NCI-H524 treated with DMSO at 0.1 percent for 48 hours (cell line): ENCODE measurements at regions not wholly inside any gene's neighbourhood (a gene's known extent, or its start where the extent isn't known, plus 50 kb on each side); places are given as distances from the start of the nearest gene placed in this dataset.

Source experiments
- DNase-seq: peaks from one replicate; lab custom pipeline; 2025; lab: John Stamatoyannopoulos, UW

DNA sequence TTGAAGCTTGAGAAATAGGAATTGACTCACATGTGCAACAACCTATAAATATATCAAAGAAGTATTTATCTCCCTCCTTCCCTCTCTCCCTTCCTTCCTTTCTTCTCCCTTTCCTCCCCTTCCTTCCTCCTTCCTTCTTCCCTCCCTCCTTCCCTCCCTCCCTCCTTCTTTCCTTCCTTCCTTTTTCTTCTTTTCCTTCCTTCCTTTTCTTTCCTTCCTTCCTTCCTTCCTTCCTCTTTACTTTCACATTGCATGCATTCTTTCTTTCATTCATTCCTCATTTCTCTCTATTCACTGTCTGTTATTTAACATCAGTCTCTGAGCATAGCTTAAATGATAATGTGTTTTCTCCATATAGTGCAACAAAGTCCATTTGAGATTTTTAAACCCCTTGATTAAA lies 214.2 kb downstream of the CHRM3 start:
- DNase-seq: no peak

GRCh38 chr1:239601108-239601507 lies 214.7 kb downstream of the CHRM3 start:
- DNase-seq: no peak

GRCh38 chr1:239603530-239603929 lies 217.2 kb downstream of the CHRM3 start:
- no peak for DNase-seq

DNA sequence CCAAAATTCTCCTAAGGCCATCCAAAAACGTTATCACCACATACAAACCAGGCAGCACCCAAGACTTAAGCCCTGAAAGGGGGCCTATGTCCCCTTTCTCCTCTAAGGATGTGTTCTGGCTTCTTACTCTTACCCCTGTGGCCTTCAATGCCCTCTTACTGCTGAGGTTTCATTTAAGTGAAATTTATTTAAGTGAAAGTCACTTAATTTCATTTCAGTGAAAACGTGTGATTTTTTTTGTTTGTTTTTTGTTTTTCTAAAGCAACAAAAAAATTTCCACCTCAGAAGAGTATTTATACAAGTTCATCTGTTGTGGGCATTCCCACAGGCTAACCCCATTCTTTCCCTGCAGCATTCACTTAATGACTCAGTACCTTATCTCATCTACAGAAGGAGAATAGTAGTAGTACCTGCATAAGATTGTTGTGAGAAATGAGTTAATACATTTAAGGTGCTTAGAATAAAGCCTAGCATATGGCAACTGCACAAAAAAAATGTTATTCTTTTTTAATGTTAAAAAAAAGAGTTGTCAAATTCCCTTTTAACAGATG lies 220.6 kb downstream of the CHRM3 start:
- DNase-seq: no peak

DNA sequence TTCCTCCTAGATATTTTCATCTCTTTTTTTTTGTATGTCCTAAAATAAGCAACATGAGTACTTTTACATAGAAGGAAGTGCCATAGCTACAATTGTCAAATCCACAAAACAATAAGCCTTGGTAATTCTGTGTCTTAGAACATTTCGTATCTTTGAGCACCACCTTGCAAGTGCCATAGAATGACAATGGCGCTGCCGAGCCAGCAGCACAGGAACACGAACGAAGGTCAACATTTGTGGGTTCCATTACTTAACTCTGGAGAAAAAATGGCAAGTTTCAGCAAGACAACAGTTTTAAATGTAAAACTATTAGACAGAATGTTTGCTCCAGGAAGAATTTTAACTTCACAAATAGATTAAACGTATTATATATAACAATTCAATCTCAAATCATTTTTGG lies 222.1 kb downstream of the CHRM3 start:
- DNase-seq: no peak

GRCh38 chr1:239612379-239612778 lies 226.0 kb downstream of the CHRM3 start:
- DNase-seq: no peak

- no peak for DNase-seq
Measured at GRCh38 chr1:239616673-239617072, 230.3 kb downstream of the CHRM3 start.

DNA sequence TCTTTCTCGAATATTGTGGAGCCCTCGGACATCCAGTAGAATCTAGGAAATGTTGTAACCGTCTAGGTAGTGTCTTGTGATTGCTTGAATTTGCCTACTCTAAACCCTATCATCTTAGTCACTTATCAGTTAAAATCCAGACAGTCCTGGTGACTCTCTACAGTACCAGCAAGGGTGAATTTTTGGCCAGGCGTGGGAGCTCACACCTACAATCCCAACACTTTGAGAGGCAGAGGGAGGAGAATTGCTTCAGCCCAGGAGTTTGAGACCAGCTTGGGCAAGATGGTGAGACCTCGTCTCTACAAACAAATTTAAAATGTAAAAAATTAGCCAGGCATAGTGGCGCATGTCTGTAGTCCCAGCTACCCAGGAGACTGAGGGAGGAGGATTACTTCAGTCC lies 230.9 kb downstream of the CHRM3 start:
- DNase-seq: no peak

GRCh38 chr1:239617731-239618130 lies 231.4 kb downstream of the CHRM3 start:
- DNase-seq: no peak

DNA sequence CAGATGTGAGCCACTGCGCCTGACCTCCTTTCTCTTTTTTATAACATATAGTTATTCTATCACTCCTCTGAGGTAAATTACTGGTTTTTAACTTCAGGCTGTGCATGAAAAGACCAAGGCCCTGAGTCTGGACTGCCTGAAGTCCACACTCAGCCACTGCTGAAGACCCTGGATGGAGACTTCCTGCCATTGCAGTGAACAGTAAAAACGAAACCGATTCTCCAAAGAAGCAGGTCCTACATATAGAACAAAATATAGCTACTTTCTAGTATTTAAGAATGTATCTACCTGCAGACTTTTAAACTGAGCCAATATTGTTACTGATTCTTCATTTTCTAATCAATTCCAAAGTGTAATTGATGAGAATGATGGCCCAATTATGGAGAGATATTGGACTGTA lies 232.8 kb downstream of the CHRM3 start:
- DNase-seq: no peak

DNA sequence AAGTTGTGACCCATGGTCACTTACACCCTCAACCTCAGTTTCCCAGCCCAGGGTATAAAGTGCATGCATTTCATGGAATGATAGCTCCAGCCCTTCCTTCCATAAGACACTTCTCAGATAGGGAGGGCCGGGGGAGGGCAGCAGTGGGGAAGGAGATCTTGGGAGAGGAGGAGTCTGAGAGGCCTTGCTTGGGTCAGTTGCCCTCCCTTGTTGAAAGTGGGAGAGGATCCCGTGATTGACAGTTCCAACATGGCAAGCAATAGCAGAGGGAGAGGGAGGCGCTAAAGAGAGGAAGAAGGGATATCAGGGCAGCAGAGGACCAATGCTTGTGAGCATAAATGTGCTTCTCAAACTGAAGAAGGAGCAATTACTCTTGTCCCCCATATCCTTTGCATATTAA lies 244.4 kb downstream of the CHRM3 start:
- DNase-seq: no peak

- DNase-seq: no peak
Measured at GRCh38 chr1:239633432-239633831, 247.1 kb downstream of the CHRM3 start.

- no peak for DNase-seq
Measured at GRCh38 chr1:239635276-239635675, 248.9 kb downstream of the CHRM3 start.

DNA sequence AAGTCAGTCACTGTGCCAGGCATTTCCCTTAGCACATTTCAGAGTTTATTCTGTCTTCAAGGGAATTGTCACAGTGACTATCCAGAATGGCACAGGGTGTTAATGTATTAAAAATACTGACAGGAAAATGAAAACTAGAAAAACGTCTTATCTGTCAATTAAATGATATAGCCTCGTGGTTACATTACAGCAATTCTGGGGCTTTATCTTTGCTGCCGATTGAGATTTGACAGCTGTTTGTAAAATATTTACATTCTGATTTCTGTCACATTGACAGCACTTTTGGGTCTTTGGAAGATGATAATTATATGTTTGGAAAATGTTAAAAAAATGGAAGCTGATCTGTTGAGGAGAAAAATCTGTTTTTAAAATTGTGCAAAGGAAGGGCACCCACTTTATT lies 250.0 kb downstream of the CHRM3 start:
- DNase-seq: no peak

GRCh38 chr1:239644604-239645003 lies 258.2 kb downstream of the CHRM3 start:
- DNase-seq: no peak

DNA sequence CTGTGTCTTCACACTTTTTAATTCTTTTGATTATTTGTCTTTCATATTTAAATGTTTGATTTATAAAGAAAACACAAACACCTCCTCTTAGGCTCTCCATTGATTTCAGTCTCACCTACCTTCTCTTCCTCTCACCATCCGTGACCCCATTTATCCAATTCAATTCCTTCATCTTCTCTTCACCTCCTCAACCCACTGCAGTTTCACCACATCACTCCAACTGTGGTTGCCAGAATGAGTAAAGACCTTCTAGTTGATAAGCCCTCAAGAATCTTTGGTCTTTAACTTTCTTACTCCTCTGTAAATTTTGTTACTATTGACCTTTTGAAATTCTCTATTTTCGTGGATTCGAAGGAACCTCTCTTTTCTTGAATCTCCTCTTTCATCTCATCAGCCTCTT lies 260.7 kb downstream of the CHRM3 start:
- DNase-seq: no peak

DNA sequence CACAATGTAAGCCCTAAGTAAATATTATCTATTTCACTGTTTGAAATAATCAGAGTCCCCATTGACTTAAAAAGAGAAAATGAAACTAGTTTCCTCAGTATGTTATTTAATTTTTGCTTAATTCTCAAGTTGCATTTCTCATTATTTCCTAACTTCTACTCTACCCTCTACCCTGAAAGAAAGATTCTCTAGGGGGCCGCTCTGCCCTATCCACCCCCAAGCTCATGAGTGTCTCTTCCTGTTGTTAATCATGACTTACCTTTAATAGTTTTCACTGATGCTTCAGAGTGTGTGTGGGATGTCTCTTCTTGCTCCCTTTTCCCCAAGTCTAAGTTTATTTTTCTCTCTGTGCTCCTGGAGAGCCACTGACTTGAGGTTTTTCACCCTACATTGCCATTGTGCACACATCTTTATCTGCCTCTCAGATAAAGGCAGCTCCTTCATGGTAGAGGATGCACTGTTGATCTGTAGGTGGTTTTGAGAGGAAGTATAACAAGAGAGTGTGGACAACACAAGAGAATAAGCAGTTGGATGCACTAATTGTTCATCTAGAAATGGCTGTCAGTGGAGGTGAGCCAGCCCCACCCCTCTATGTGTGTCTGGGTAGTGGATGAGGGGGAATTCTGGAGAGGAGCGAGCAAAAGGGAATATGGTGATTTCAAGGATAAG lies 261.7 kb downstream of the CHRM3 start:
- DNase-seq: no peak

- no peak for DNase-seq
Measured at GRCh38 chr1:239655023-239655422, 268.7 kb downstream of the CHRM3 start.

DNA sequence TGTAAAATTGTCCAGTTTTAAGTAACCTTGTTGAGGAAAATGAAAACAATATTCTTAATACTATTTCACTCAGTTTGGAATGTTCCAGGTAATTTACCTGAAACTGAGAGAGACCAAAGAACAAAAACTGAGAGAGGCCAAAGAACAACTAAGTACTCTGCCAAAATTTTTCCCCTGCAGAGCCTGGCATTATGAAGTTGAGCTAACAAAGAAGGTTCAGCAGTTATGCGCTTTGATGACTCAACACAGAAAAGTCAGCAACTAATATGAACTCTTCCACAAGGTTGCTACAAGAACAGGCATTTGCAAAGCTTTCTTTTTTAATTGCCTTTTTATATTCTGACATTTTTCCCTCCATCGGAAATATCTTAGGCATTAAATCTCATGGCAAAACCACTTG lies 270.9 kb downstream of the CHRM3 start:
- no peak for DNase-seq

DNA sequence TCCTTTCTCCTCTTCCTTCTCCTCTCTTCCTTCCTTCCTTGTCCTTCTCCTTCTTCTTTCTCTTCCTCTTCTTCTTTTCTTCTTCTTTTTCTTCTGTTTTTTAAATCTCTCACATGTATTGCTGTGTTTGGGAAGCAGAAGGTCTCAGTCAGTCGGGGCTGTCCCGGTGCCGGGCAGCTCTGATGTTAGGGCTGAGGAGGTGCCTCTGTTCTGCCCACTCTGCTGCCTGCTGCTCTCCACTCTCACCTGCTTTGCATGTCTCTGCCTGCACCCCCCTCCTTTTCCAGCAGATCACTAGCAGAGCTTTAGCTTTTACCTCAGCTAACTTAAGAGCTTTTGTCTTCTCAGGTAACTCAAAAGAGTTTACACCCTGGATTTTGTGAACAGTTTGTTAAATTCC lies 276.6 kb downstream of the CHRM3 start:
- no peak for DNase-seq

DNA sequence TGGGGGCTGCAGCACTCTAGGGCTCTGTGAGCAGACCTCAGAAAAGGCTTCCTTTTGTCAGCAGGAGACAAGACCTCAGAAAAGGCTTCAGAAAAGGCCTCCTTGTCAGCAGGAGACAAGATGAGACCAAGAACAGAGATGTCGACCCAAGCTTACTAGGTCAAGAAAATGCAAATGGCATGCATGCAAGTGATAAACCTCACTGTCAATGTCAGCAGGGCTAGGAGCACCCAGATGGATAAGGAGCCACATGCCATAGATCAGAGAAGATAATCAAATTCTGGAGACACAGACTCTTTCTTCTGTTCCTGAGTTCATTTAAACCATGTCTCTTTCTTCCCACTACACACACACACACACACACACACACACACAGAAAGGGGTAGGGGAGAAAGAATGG lies 285.9 kb downstream of the CHRM3 start:
- no peak for DNase-seq

- no peak for DNase-seq
Measured at GRCh38 chr1:239675735-239676134, 289.4 kb downstream of the CHRM3 start.

GRCh38 chr1:239676522-239677273 lies 290.3 kb downstream of the CHRM3 start:
- no peak for DNase-seq

DNA sequence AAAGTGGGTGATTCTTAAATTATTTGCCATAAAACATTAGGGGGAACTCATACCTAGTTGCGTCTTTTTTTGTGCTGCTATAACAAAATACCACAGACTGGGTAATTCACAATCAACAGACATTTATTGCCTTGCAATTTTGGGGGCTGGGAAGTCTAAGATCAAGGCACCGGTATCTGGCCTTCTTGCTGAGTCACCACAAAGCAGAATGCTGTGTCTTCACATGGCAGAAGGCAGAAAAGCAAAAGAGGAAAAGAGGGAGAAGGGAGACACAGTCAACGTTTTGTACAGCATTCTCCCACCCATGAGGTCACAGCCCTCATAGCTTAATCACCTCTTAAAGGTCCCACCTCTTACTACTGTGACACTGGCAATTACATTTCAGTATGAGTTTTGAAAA lies 291.0 kb downstream of the CHRM3 start:
- no peak for DNase-seq
